GM21381 (cell line): ENCODE measurements at regions not wholly inside any gene's neighbourhood (a gene's known extent, or its start where the extent isn't known, plus 50 kb on each side); places are given as distances from the start of the nearest gene placed in this dataset.

Experiments
- ATAC-seq: cut with Tn5 transposase; IDR thresholded peaks from one replicate; pipeline ENCODE4 v1.9.1; 2021; ENCODE audit warnings: mild to moderate bottlenecking, moderate library complexity; ENCODE audit not compliant: unreplicated experiment

DNA sequence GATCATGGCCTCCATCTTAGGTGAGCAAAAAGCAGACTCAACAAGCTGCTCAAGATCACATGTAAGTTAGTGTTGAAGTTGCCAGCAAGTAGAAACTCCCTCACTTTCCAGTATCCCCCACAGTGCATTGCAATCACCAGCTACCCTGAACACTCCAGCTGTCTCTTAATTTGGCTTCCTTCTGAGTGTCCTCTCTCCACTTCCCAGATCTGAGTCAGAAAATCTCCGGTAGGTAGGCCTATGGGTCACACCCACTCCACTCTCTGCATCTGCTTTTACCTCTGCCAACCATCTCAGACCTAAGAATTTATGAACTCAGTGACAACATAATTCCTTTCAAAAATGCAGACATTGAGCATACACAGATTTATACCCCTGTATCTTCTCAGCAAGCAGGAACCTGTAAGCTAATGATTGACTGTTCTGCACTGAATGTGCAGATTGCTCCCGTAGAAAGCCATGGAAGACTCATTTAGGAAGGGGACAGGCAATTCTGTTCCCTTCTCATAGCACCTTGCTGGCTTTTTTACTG, 656.9 kb downstream of the EPHA4 start:
- no peak for ATAC-seq

DNA sequence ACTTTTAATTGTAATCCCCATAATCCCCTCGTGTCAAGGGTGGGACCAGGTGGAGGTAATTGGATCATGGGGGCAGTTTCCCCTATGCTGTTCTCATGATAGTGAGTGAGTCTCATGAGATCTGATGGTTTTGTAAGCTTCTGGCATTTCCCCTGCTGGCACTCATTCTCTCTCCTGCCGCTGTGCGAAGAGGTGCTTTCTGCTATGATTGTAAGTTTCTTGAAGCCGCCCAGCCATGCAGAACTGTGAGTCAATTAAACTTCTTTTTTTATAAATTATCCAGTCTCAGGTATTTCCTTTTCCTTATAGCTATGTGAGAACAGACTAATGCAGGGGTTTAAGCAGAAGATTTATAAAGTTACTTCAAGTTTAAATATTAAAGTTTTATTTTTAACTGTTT, 655.2 kb downstream of the EPHA4 start:
- no peak for ATAC-seq

DNA sequence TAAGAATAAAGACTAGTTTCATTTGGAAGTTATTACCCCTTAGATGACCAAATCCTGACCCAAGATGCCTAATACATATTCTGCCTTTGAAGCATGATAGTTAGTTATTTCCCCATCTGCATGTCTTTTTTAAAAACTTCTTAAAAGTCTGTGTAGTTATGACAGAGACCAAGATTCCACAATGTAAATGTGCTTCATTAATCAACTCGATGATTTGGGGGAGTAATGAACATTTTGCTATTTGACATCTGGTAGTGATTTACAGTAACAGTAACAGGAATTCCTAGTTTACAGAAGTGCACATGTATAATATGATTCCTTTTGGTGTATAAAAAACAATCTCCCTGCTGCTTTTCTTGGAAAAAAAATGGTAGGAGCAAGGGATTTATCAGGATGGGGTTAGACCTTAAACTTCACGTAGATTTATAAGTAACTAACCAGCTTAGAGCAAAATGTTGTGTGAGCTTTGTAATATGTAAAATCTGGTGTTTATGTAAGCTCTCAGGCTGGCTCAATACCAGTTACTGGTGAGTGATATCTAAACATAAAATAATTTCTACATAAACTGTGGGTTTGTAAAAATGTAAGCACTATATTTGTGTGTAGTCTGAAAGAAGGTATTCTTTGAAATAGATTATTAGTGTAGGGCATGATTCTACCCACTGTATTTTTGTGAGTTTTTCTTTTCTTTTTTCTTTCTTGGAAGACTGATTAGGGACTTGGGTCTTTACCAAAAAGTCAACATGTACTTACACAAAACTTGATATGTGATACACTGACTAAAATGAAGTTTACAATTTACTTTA, 641.6 kb downstream of the EPHA4 start:
- ATAC-seq = no peak

DNA sequence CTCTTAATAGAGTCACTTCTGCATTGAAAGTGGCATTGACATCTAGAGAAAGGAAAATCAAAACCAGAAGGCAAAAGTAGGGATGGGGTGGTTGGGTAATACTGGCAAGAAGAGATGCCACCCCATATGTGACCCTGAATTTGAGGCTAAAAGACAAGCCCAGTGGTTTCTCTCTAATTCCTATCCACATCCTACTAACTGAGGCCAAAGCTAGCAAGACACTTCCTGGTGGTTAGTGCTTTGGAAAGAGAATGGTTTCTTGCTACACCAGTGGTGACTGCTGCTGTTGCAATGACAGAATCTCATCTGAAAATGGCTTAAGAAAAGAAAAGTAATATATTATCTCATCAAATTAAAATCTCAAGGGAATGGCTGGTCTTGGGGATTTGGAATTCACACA, 640.6 kb downstream of the EPHA4 start:
- no peak for ATAC-seq

DNA sequence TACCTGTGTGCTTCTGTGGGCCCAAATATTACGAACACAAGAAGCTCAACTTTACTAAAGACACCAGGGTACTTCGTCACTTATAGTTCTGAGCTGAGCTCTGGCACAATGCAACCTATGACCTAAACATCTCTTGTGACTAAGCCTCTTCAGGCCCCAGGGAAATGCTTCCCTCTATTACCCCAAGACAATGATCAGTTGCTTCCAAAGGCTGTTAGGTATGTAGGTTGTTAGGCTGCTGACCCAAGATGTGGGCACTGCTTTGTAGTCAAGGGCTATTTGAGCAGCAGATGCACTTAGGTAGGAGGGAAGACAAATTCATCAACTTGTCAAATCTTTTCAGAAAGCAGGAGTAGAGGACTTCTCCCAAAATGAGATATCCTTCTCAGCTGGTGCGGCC, 640.1 kb downstream of the EPHA4 start:
- no peak for ATAC-seq

DNA sequence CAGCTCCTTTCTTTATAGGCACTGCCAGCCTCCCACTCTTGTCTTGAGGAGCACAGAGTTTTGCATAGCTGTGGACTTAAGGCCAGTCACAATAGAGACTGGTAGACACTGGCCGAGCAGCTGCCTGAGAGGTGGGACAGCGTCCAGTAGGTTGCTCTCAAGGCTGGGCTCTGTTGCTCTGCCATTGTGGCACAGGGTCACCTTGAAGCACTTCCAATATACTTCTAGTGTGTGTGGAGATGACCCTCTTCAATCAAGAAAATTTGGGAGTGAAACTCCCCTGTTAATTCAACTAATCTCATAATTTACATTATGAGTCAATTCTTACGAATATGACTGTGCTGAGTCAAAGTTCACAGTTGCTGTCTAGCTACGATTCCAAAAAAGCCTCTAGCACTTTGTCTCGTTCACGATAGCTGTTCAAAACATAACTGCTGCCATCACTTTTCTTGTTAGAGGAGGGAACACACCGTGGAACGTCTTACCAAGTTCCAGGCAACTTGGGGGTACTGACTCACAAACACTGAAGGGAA, 636.2 kb downstream of the EPHA4 start:
- ATAC-seq = no peak

DNA sequence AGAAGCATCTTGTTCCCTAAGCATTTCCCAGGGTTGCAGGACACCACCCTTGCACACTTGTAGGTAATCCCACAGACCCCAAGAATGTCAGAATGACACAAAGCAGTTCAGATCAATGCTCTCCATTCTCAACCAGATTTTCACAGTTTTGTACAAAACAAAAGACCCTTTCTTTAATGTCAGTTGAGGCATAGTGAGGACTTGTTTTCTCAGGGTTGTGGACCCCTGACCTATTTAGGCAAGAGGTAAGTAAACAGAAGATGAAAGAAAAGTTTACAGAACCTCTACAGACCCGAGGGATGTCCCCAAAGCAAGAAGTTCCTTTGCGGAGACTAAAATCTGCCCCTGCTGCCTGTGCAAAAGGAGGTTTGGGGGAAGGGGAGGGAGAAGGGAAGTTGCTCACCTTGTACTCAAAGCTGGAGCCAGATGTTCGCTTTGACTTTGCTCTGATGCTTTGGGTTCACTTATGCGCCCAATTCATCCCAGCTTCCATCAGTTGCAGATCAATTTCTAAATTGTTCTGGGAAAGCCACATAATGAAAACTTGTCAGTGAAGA, 635.4 kb downstream of the EPHA4 start:
- no peak for ATAC-seq

DNA sequence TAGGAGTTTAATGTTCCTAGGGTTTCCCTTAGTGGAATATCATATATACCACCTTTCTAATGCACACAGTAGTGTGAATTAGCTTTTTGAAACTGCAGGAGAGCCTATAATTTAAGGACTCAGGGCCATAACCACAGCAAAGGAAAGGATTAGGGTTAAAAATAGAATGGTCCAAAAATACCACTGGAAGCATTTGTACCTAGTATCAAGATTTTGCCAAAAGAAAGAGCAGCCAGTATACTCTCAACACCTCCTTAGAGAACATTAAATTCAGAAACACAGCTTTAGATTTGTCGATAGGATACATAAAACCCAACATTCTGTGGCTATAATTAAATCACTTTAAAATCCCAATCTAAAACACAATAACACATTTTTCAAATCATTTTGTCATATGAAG, 634.9 kb downstream of the EPHA4 start:
- no peak for ATAC-seq

DNA sequence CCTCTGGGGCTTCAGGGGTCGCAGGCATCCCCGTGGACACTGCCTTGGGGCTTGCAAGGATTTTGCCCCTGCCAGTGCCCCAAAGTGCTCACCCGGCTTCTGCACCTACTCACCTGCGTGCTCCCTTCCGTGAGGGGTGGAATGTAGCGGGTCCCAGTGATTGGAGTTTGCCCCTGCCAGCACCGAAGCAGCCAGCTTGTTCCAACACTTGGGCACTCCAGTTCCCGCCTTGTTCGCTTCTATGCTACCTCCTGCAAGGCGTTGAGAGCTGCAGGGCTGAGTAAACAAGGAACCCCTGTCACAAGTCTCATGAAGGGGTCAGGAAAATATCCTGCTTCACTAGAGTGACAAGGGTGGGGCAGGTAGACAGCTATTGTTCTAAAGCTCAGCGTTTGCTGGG, 631.5 kb downstream of the EPHA4 start:
- ATAC-seq = no peak

DNA sequence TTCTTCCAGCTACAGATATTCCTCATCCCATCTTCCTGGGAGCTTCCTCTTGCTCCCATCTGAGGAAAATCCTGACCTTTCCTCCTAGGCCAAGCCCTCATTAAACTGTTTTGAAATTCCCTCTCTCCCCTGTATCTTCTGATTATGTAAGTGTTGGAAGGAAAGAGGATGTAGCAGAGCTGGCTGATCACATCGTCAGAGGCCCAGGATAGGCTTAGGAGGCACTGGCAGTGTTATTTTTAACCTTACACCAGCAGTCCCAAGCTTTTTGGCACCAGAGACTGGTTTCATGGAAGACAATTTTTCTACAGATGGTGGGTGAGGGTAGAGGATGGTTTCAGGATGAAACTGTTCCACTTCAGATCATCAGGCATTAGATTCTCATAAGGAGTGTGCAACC, 630.4 kb downstream of the EPHA4 start:
- no peak for ATAC-seq

DNA sequence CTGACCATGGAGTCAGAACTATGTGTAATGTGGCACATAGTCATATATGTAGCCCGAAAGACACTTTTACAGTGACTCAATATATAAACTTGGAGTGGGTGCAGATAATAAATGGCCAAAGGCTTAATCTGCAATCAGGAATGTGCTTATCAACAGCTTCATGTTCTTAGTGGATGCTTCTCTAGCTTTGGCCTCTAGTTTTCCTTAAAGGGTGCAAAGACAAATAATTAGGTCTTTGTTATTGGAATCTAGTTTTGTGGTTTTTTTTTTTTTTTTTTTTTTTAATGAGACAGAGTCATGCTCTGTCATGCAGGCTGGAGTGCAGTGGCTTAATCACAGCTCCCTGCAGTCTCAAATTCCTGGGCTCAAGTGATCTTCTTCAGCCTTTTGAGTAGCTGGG, 625.6 kb downstream of the EPHA4 start:
- no peak for ATAC-seq

DNA sequence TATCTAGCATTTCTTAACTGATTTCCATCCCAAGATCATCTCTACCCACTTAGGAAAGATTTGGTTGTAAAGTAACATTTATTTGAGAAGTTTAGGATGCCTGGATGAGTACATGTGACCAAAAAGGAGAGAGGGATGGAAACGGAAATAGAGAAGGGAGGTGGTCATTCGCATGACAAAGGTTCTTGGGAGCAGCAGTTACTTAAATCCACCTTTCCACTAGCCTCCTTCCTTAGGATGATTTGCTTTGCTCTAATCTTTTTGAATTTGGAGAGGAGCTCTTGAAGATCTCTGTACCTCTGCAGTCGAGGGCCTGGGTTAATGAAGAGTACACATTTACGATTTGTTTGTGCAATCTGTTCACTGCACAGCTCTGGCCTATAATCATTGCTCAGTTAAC, 623.5 kb downstream of the EPHA4 start:
- ATAC-seq = no peak

DNA sequence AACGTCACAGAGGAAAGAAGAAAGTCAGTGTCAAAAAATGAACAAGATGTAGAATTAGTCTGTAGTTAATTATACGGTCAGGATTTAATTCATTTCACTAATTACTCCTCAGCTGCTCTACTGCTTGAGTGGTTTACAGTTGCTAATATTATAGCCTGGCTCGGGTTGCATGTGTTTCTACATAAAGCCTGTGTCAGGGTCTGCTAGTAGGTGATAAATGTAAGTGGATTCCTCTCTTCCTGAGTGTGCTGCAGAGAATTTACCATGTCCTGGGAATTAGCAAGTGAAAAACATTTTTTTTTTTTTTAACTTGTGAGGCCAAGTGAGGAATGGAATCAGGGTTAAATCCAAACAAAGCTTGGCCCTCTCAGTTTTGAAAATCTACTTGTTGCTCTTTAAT, 622.6 kb downstream of the EPHA4 start:
- ATAC-seq = no peak

DNA sequence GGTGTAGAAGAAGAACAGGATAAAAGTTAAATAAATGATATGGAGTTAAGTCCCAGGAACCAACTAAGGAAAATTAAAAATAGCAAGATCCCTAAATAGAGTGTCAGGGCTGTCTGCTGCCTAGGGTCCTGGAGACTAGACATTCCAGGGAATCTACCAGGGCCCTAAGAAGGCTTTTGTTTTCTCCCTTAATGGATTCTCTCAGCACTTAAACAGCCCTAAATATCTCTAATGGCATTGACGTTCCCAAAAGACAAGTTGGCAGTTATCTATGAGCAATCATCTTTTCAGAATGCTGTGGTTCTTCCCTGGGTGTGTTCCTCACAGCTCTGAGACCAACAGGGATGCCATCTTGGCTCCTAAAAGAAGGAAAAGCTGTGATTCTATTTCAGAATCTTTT, 616.3 kb downstream of the EPHA4 start:
- no peak for ATAC-seq

DNA sequence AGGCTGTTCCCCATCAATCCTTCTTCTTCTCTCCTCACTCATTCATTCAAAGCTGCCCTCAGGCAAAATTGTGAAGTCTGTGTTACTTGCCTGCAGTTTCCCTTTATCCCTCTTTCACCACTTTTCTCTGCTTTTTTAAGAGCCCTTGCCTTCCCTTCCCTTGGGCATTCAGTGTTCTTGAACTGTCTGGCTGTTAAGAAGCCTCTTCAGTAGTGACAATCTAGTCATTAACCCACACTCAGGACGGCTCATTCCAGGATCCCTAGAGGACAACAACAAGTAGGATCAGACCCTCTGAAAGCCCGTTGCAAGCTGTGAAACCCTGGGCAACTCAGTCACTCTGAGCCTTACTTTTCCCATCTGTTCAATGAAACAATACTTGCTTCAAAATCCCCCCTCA, 615.7 kb downstream of the EPHA4 start:
- ATAC-seq = no peak

DNA sequence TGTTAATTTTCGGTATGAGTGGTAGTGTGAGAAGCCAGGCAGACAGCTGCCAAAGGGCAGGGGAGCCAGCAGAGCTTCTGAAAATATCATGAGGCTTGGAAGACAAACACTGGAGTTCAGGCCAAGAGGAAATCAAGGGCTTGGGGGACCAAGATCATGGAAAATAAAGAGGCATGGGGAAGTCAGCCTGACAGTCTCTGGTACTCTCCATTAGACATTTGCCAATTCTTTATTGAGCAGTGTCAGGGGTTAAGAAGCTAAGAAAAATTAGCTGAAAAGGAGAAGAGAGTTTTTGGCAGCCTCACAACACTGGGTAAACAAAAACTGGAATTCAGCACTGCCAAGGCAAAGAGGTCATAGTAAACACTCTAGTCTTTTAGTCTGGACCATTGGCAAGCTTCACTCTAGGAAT, 612.7 kb downstream of the EPHA4 start:
- no peak for ATAC-seq

DNA sequence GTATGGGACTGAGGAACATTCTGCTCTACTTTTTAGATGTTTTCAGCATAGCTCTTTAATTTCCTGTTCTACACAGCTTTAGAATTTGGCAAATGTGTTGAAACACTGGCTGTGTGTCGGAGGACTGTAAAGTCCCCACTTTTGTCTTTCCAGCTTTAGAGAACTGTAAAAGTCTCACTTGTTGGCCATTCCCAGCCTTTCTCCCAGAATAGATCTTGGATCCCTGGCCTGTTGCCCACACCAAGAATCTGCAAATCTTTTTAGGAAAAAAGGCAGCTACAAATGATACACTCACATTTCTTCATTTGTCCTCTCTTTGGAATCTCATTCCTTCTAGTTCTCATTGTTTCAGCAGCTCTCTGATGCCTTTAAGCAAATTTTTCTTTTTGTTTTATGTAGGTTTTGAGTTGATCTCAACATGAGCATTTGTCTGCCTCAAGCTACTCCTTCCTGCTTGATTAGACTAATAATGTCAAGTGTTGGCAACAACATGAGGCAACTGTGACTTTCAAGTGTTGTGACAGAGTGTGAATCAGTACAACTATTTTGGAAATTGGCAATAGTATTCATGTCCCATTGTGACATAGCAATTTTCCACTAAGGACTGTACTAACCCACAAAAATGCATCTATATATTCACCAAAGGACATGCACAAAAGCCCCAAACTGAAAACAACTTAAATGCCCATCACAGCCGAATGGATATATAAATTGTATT, 610.8 kb downstream of the EPHA4 start:
- ATAC-seq = no peak

DNA sequence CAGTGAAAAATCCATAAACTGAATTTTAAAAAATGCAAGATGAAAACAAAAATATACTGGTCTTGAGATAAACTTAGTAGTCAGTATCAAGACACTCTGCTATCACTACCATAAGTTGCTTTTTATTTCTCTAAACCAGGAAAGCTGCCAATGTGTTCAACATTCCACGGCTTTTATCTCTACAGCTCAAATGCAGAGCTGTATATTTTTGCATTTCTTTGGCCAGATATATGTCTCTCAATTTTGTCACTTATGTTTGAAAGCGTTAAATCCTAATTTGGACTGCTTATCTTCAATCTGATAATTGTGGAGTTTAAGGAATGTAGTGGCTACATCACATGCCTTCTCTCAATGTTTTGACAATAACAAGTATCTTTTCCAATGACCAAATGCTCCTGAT, 609.5 kb downstream of the EPHA4 start:
- no peak for ATAC-seq

DNA sequence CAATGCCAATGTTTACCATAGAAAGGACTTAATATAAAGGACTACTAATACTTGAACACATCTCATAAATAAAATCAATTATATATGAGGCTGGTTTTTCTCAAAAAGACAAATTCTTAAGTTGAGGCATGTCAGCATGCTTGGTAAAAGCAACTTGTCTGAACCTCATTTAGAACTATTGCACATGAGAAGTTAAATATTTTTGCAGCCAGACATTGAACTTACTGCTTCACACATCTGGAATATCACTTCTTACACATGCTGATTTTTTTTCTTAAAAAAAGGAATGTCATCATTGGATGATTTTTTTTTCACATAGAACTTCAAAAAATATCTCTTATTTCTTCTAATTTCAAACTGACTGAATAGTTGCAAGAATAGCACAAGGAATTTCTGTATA, 609.0 kb downstream of the EPHA4 start:
- ATAC-seq = no peak

DNA sequence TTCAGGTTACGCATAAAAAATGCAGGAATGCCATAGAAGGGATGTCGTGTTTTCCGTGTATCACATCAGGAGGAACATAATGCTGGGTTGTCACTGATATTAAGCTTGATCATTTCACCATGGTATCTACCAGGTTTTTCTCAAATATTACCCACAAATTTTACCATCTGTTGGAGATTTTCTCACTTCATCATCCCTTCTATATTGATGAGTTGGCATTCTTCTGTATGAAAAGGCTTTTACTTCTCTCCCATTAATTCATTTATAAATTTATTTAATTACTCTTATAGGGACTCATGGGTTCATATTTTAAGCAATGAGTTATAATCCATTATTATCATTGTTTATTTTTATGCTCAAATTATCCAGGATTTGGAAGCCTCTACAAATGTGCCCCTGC, 608.2 kb downstream of the EPHA4 start:
- no peak for ATAC-seq

DNA sequence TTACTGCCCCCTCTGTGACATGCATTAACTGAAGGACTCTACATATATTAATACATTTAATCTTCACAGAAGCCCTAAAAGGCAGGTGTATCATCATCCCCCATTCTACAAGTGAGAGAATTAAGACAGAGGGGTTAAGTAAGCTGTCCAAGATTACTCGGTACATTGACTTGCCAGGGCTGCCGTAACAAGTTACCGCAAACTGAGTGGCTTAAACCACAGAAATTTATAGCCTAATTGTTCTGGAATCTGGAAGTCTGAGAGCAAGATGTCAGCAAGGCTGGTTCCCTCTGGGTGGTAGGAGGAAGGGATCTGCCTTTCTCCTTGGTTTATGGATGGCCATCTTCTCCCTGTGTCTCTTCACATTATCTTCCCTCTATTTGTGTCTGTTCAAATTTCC, 605.5 kb downstream of the EPHA4 start:
- no peak for ATAC-seq

DNA sequence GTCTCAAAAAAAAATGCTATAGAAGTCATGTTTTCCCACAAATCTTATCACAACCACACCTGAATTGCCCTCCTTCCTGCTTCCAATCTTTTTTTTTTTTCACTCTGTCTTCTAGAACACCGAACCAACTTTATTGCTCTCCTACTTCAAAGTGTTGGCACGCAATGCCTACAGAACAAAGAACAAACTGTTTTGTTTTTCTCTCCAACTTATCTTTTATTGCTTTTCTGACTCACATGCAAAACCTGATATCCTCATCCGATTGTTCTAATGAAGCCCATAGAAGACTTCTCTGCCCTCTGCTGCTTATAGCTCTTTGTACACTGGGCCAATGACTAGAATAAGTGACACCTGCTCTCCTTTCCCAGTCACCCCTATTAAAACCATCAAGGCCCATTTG, 602.8 kb downstream of the EPHA4 start:
- no peak for ATAC-seq
